KMS-11 (cell line): ENCODE measurements at regions not wholly inside any gene's neighbourhood (a gene's known extent, or its start where the extent isn't known, plus 50 kb on each side); places are given as distances from the start of the nearest gene placed in this dataset.

Experiments used
- H2AFZ ChIP-seq: fragments of 200-600 bp; sonication (generic); 2 replicates; pipeline ENCODE4 v1.6.1; 2016; ENCODE audit warnings: antibody characterized with exemption, mixed run types, low read depth
- H3K27ac ChIP-seq: fragments of 200-600 bp; sonication (generic); 2 replicates; pipeline ENCODE4 v1.6.1; 2016; ENCODE audit warnings: mild to moderate bottlenecking, mixed run types
- H3K27me3 ChIP-seq: fragments of 200-600 bp; sonication (generic); 2 replicates; pipeline ENCODE4 v1.6.1; 2017; ENCODE audit warnings: mild to moderate bottlenecking, low read depth, mixed run types, moderate library complexity; ENCODE audit not compliant: insufficient read depth
- H3K36me3 ChIP-seq: fragments of 200-600 bp; sonication (generic); 2 replicates; pipeline ENCODE4 v1.6.1; 2017; ENCODE audit warnings: mild to moderate bottlenecking, mixed run types; ENCODE audit not compliant: insufficient read depth
- H3K4me1 ChIP-seq: fragments of 200-600 bp; sonication (generic); 2 replicates; pipeline ENCODE4 v1.6.1; 2016; ENCODE audit warnings: mild to moderate bottlenecking, low read depth, mixed run types; ENCODE audit not compliant: poor library complexity, severe bottlenecking
- H3K4me2 ChIP-seq: fragments of 200-600 bp; sonication (generic); 2 replicates; pipeline ENCODE4 v1.7.0; 2016; ENCODE audit warnings: mild to moderate bottlenecking, mixed run types
- H3K4me3 ChIP-seq: fragments of 200-600 bp; sonication (generic); IDR thresholded peaks from 2 replicates; pipeline ENCODE4 v1.6.1; 2017; ENCODE audit warnings: low read depth, low read length, mixed read lengths; ENCODE audit not compliant: insufficient read depth
- H3K79me2 ChIP-seq: fragments of 200-600 bp; sonication (generic); 2 replicates; pipeline ENCODE4 v1.6.1; 2016; ENCODE audit warnings: low read depth, mixed run types; ENCODE audit not compliant: insufficient read depth
- H3K9ac ChIP-seq: fragments of 200-600 bp; sonication (generic); 2 replicates; pipeline ENCODE4 v1.6.1; 2016; ENCODE audit warnings: mild to moderate bottlenecking, mixed run types
- H4K20me1 ChIP-seq: fragments of 200-600 bp; sonication (generic); 2 replicates; pipeline ENCODE4 v1.6.1; 2016; ENCODE audit warnings: mild to moderate bottlenecking, mixed run types; ENCODE audit not compliant: insufficient read depth
- TF ChIP-seq, protein P1 (sequence below): fragments of 200-600 bp; sonication (generic); conservative IDR thresholded peaks from 2 replicates; pipeline ENCODE4 v1.6.1; 2017; ENCODE audit warnings: low read depth, mild to moderate bottlenecking, antibody characterized with exemption, low read length, moderate library complexity, mixed read lengths

- H3K4me3 ChIP-seq, result no peak overlapping the region
- H3K4me1 ChIP-seq, result no peaks in the 10 kb centered on the region
- no peak overlapping the region for H3K27ac ChIP-seq
- no peaks in the 10 kb centered on the region for H3K79me2 ChIP-seq
- no peaks in the 10 kb centered on the region for H3K36me3 ChIP-seq
- no peaks in the 10 kb centered on the region for H4K20me1 ChIP-seq
- no peak overlapping the region for H3K9ac ChIP-seq
- H3K27me3 ChIP-seq, result no peaks in the 10 kb centered on the region
- TF ChIP-seq, protein P1, sequence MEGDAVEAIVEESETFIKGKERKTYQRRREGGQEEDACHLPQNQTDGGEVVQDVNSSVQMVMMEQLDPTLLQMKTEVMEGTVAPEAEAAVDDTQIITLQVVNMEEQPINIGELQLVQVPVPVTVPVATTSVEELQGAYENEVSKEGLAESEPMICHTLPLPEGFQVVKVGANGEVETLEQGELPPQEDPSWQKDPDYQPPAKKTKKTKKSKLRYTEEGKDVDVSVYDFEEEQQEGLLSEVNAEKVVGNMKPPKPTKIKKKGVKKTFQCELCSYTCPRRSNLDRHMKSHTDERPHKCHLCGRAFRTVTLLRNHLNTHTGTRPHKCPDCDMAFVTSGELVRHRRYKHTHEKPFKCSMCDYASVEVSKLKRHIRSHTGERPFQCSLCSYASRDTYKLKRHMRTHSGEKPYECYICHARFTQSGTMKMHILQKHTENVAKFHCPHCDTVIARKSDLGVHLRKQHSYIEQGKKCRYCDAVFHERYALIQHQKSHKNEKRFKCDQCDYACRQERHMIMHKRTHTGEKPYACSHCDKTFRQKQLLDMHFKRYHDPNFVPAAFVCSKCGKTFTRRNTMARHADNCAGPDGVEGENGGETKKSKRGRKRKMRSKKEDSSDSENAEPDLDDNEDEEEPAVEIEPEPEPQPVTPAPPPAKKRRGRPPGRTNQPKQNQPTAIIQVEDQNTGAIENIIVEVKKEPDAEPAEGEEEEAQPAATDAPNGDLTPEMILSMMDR, result no peak
- no peak overlapping the region for H3K4me2 ChIP-seq
- no peak overlapping the region for H2AFZ ChIP-seq
Observed at GRCh38 chr3:30508339-30508738, 98.1 kb upstream of the TGFBR2 start.

DNA sequence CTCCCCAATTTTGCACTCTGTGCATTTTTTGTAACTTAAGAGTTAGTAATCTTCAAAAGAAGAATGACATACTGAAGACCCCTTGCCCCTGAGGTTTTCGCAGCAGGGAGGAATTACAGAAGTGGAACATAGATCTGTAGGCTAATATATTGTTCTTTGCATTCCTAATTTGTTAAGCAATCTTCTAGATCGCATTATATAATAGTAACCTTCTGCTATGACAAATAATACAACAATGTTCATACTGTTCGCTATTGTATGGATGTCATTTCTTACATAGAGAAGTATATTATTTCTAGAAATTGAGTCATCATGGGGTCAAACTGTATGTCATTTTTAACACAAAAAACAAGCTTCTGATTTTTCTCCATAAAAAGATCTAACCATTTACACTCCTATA, 95.8 kb upstream of the TGFBR2 start:
- Histone ChIP-seq H3K4me2 (no peak overlapping the region), H3K4me3 (no peak overlapping the region), H3K4me1 (no peaks in the 10 kb centered on the region), H2AFZ (no peak overlapping the region), H3K9ac (no peak overlapping the region), H3K27me3 (no peaks in the 10 kb centered on the region), H3K27ac (no peak overlapping the region), H3K79me2 (no peaks in the 10 kb centered on the region), H3K36me3 (no peaks in the 10 kb centered on the region), H4K20me1 (no peaks in the 10 kb centered on the region)
- TF ChIP-seq, protein P1, result no peak

DNA sequence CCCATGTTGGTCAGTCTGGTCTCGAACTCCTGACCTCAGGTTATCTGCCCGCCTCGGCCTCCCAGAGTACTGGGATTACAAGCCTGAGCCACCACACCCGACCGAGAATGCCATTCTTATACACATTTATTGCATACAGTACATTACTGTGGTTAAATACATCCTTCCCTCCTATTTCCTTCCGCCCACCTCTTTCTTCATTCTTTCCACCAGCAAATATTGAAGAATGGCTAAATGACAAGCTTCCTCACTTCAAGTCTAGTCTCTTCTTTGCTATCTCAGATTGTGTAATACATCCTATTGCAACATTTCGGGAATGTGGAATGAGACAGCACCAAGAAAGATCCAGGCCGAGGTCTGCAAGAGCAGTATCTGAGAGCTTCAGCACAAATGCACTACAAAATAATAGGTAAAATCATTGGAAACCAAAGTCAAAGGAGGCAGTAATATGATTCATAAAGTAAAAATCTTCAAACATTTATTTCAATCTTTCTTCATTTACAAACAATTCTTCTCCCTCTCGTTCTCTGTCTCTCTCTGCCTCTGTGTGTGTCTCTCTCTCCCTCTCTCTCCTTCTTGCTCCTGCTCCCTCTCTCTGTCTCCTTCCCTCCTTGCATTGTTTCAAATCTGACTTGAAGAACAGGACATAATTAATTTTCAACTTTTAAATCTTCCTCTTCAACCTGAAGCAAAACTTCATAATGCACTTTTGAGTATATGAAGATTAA, 94.7 kb upstream of the TGFBR2 start:
- no peak overlapping the region for H2AFZ ChIP-seq

GRCh38 chr3:30512576-30512975, 93.8 kb upstream of the TGFBR2 start:
- Histone ChIP-seq H3K79me2 (no peaks in the 10 kb centered on the region), H3K4me2 (no peak overlapping the region), H3K36me3 (no peaks in the 10 kb centered on the region), H3K4me1 (no peaks in the 10 kb centered on the region), H4K20me1 (no peaks in the 10 kb centered on the region), H2AFZ (no peak overlapping the region), H3K4me3 (no peak overlapping the region), H3K9ac (no peak overlapping the region), H3K27me3 (no peaks in the 10 kb centered on the region), H3K27ac (no peak overlapping the region)
- TF ChIP-seq, protein P1, result no peak

More for the DNA sequence above, 94.7 kb upstream of the TGFBR2 start:
- no peak overlapping the region for H3K27ac ChIP-seq
- H3K9ac ChIP-seq, result no peak overlapping the region
- H3K79me2 ChIP-seq, result no peaks in the 10 kb centered on the region
- no peaks in the 10 kb centered on the region for H3K27me3 ChIP-seq
- no peaks in the 10 kb centered on the region for H3K36me3 ChIP-seq
- no peak overlapping the region for H3K4me2 ChIP-seq
- H4K20me1 ChIP-seq, result no peaks in the 10 kb centered on the region
- no peaks in the 10 kb centered on the region for H3K4me1 ChIP-seq
- no peak overlapping the region for H3K4me3 ChIP-seq
- TF ChIP-seq, protein P1, result no peak
